Endodermal cell (in vitro differentiated cells): ENCODE measurements at regions not wholly inside any gene's neighbourhood (a gene's known extent, or its start where the extent isn't known, plus 50 kb on each side); places are given as distances from the start of the nearest gene placed in this dataset.
A peak's percentile ranks its signal among the peaks of the same experiment; 100 is the strongest.

Source experiments
- DNase-seq: peaks from one replicate; pipeline ENCODE4 v3.0.0-alpha.2; 2017
- H3K27ac ChIP-seq: 2 replicates; pipeline ENCODE4 v1.5.1; 2013; ENCODE audit warnings: mild to moderate bottlenecking, low read depth, low read length, moderate library complexity
- H3K27me3 ChIP-seq: 2 replicates; pipeline ENCODE4 v1.6.1; 2013; ENCODE audit warnings: mild to moderate bottlenecking, low read length, moderate library complexity; ENCODE audit not compliant: insufficient read depth, control insufficient read depth, poor library complexity, severe bottlenecking
- H3K36me3 ChIP-seq: 2 replicates; pipeline ENCODE4 v1.7.0; 2013; ENCODE audit warnings: mild to moderate bottlenecking, low read length, moderate library complexity; ENCODE audit not compliant: control insufficient read depth, insufficient read depth
- H3K4me1 ChIP-seq: one replicate; pipeline ENCODE4 v1.7.0; 2013; ENCODE audit warnings: low read length; ENCODE audit not compliant: control insufficient read depth, insufficient read depth
- H3K4me3 ChIP-seq: 2 replicates; pipeline ENCODE4 v1.5.1; 2013; ENCODE audit warnings: mild to moderate bottlenecking, low read length, moderate library complexity
- H3K9ac ChIP-seq: 2 replicates; pipeline ENCODE4 v1.6.1; 2013; ENCODE audit warnings: mild to moderate bottlenecking, low read length, moderate library complexity; ENCODE audit not compliant: poor library complexity, severe bottlenecking; ENCODE audit errors: extremely low read depth
- H3K9me3 ChIP-seq: 2 replicates; pipeline ENCODE4 v1.6.1; 2013; ENCODE audit warnings: mild to moderate bottlenecking, low read length, moderate library complexity; ENCODE audit not compliant: control insufficient read depth
- H3K27ac Mint-ChIP-seq: 2 replicates; pipeline ENCODE4 v1.8.0; 2020; ENCODE audit warnings: mixed read lengths
- H3K27me3 Mint-ChIP-seq: 2 replicates; pipeline ENCODE4 v1.8.0; 2021; ENCODE audit warnings: mild to moderate bottlenecking, mixed read lengths; ENCODE audit not compliant: insufficient read depth
- H3K36me3 Mint-ChIP-seq: 2 replicates; pipeline ENCODE4 v1.8.0; 2020; ENCODE audit warnings: low read depth, mixed read lengths
- H3K4me1 Mint-ChIP-seq: 2 replicates; pipeline ENCODE4 v1.8.0; 2020; ENCODE audit warnings: mixed read lengths
- H3K4me3 Mint-ChIP-seq: 2 replicates; pipeline ENCODE4 v1.8.0; 2020; ENCODE audit warnings: mild to moderate bottlenecking, moderate library complexity, mixed read lengths
- H3K9me3 Mint-ChIP-seq: 2 replicates; pipeline ENCODE4 v1.8.0; 2020; ENCODE audit warnings: mild to moderate bottlenecking, mixed read lengths
- whole genome bisulfite sequencing, 2 experiments: methylation state at CpG; one replicate each; pipeline versions ENCODE4 v1.1.5 to v1.1.7; 2013; ENCODE audit warnings: missing lambda C conversion rate in 2 of 2, mixed read lengths in 1 of 2; ENCODE audit not compliant: insufficient coverage in 1 of 2, insufficient read length in 1 of 2; 5-methylcytosine and 5-hydroxymethylcytosine counted together
- TF ChIP-seq, protein P1 (sequence below): fragments of 200-600 bp; sonication (generic); conservative IDR thresholded peaks from 2 replicates; pipeline ENCODE4 v1.5.0; 2021; ENCODE audit warnings: antibody characterized with exemption, mild to moderate bottlenecking

DNA sequence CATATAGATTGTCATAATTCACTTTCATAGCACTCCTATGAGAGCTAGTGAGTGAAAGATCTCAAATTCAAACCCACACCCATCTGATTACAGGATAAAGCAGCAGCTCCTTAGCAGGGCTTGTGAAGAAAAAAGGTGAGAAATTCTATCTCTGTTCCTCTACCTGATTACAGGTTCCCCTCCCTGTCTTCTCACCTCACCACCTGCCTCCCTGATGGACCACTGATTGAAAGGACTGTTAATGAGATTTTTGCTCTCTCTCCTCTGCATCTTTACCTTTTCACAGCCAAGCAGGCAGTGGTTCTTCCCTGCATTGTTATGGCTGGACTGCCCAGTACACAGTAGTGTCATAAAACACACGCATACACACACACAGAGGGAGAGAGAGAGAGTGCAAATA is 228.5 kb downstream of the MTERF1 start:
- H3K27ac ChIP-seq: no peak overlapping the region
- WGBS, 2 experiments: 60% methylated on average over 1 of the region's 1 CpG; no CpG with 5 or more reads in 1 of the 2 experiments
- peak; percentile 53 for DNase-seq
- H3K9me3 ChIP-seq: no peaks in the 10 kb centered on the region
- no peak overlapping the region for H3K27ac Mint-ChIP-seq
- TF ChIP-seq, protein P1, sequence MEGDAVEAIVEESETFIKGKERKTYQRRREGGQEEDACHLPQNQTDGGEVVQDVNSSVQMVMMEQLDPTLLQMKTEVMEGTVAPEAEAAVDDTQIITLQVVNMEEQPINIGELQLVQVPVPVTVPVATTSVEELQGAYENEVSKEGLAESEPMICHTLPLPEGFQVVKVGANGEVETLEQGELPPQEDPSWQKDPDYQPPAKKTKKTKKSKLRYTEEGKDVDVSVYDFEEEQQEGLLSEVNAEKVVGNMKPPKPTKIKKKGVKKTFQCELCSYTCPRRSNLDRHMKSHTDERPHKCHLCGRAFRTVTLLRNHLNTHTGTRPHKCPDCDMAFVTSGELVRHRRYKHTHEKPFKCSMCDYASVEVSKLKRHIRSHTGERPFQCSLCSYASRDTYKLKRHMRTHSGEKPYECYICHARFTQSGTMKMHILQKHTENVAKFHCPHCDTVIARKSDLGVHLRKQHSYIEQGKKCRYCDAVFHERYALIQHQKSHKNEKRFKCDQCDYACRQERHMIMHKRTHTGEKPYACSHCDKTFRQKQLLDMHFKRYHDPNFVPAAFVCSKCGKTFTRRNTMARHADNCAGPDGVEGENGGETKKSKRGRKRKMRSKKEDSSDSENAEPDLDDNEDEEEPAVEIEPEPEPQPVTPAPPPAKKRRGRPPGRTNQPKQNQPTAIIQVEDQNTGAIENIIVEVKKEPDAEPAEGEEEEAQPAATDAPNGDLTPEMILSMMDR: no peak
- no peaks in the 10 kb centered on the region for H3K27me3 ChIP-seq
- no peak overlapping the region for H3K9ac ChIP-seq
- peaks cover 7% of the 10 kb centered on the region for H3K27me3 Mint-ChIP-seq
- peak overlapping the region; percentile 11 for H3K4me3 Mint-ChIP-seq
- H3K4me1 Mint-ChIP-seq: peaks cover 39% of the 10 kb centered on the region
- H3K36me3 Mint-ChIP-seq: no peaks in the 10 kb centered on the region
- peaks cover 9% of the 10 kb centered on the region for H3K9me3 Mint-ChIP-seq
- H3K4me3 ChIP-seq: peak overlapping the region; percentile 41
- no peaks in the 10 kb centered on the region for H3K36me3 ChIP-seq
- H3K4me1 ChIP-seq: peaks cover 10% of the 10 kb centered on the region

- no peak overlapping the region for H3K9ac ChIP-seq
- H3K9me3 ChIP-seq: no peaks in the 10 kb centered on the region
- H3K27me3 ChIP-seq: no peaks in the 10 kb centered on the region
- no peak overlapping the region for H3K27ac Mint-ChIP-seq
- peaks cover 13% of the 10 kb centered on the region for H3K4me1 ChIP-seq
- H3K27ac ChIP-seq: no peak overlapping the region
- H3K4me1 Mint-ChIP-seq: peaks cover 47% of the 10 kb centered on the region
- no peak for DNase-seq
- H3K36me3 Mint-ChIP-seq: no peaks in the 10 kb centered on the region
- H3K4me3 Mint-ChIP-seq: no peak overlapping the region
- H3K27me3 Mint-ChIP-seq: no peaks in the 10 kb centered on the region
- H3K36me3 ChIP-seq: no peaks in the 10 kb centered on the region
- TF ChIP-seq, protein P1: no peak
- peaks cover 9% of the 10 kb centered on the region for H3K9me3 Mint-ChIP-seq
- H3K4me3 ChIP-seq: no peak overlapping the region
Measured at GRCh38 chr7:91653286-91653685, 227.2 kb downstream of the MTERF1 start.

- Histone ChIP-seq H3K36me3 (no peaks in the 10 kb centered on the region), H3K4me1 (peaks cover 13% of the 10 kb centered on the region), H3K9ac (no peak overlapping the region), H3K27me3 (no peaks in the 10 kb centered on the region), H3K9me3 (no peaks in the 10 kb centered on the region), H3K27ac (no peak overlapping the region), H3K4me3 (no peak overlapping the region)
- H3K4me1 Mint-ChIP-seq: peaks cover 50% of the 10 kb centered on the region
- H3K4me3 Mint-ChIP-seq: no peak overlapping the region
- no peak for DNase-seq
- H3K36me3 Mint-ChIP-seq: no peaks in the 10 kb centered on the region
- TF ChIP-seq, protein P1: no peak
- no peak overlapping the region for H3K27ac Mint-ChIP-seq
- H3K9me3 Mint-ChIP-seq: peaks cover under 1% of the 10 kb centered on the region
- H3K27me3 Mint-ChIP-seq: no peaks in the 10 kb centered on the region
Measured at GRCh38 chr7:91655656-91656055, 224.8 kb downstream of the MTERF1 start.
